HEK293T (cell line): ENCODE measurements at regions not wholly inside any gene's neighbourhood (a gene's known extent, or its start where the extent isn't known, plus 50 kb on each side); places are given as distances from the start of the nearest gene placed in this dataset.

ENCODE experiments used
- CTCF ChIA-PET: fragments of 350-600 bp; formaldehyde crosslinking; extraction: SDS; loops from one replicate; lab custom pipeline; 2021; ENCODE audit warnings: antibody characterized with exemption, inconsistent platforms; lab: Yijun Ruan, JAX
- POLR2A ChIA-PET: fragments of 350-600 bp; formaldehyde crosslinking; extraction: SDS; loops from one replicate; lab custom pipeline; 2020; ENCODE audit warnings: antibody characterized with exemption, inconsistent platforms; lab: Yijun Ruan, JAX
- DNase-seq: peaks from one replicate; pipeline ENCODE4 v3.0.0; 2012; ENCODE audit warnings: mixed read lengths; ENCODE audit errors: extremely low spot score
- ARNT ChIP-seq: fragments of 450-650 bp; IDR thresholded peaks from 2 replicates; pipeline ENCODE4 v1.6.1; 2017; ENCODE audit warnings: mild to moderate bottlenecking
- BHLHE40 ChIP-seq: fragments of 450-650 bp; IDR thresholded peaks from 2 replicates; pipeline ENCODE4 v1.6.1; 2016; ENCODE audit warnings: mild to moderate bottlenecking, moderate library complexity, borderline replicate concordance
- CTBP1 ChIP-seq: fragments of 450-650 bp; IDR thresholded peaks from 2 replicates; pipeline ENCODE4 v1.6.1; 2016; ENCODE audit warnings: borderline replicate concordance
- ELF4 ChIP-seq: fragments of 450-650 bp; IDR thresholded peaks from 2 replicates; pipeline ENCODE4 v1.6.1; 2017; ENCODE audit warnings: antibody characterized with exemption
- FOXA1 ChIP-seq: fragments of 450-650 bp; IDR thresholded peaks from 2 replicates; pipeline ENCODE4 v1.6.1; 2016; ENCODE audit warnings: mild to moderate bottlenecking
- FOXK2 ChIP-seq: fragments of 450-650 bp; IDR thresholded peaks from 2 replicates; pipeline ENCODE4 v1.6.1; 2016; ENCODE audit warnings: mild to moderate bottlenecking
- FOXM1 ChIP-seq: fragments of 450-650 bp; IDR thresholded peaks from 2 replicates; pipeline ENCODE4 v1.6.1; 2017; ENCODE audit warnings: mild to moderate bottlenecking, borderline replicate concordance
- HDGF ChIP-seq: fragments of 450-650 bp; IDR thresholded peaks from 2 replicates; pipeline ENCODE4 v1.6.1; 2017; ENCODE audit warnings: antibody characterized with exemption, borderline replicate concordance
- L3MBTL2 ChIP-seq: fragments of 450-650 bp; conservative IDR thresholded peaks from 2 replicates; pipeline ENCODE4 v1.6.1; 2016; ENCODE audit warnings: mild to moderate bottlenecking
- LEF1 ChIP-seq: fragments of 450-650 bp; IDR thresholded peaks from 2 replicates; pipeline ENCODE4 v1.6.1; 2017; ENCODE audit warnings: mild to moderate bottlenecking, borderline replicate concordance
- NFRKB ChIP-seq: fragments of 450-650 bp; IDR thresholded peaks from 2 replicates; pipeline ENCODE4 v1.6.1; 2016; ENCODE audit warnings: mild to moderate bottlenecking, moderate library complexity
- PKNOX1 ChIP-seq: fragments of 450-650 bp; IDR thresholded peaks from 2 replicates; pipeline ENCODE4 v1.6.1; 2016
- SP1 ChIP-seq: fragments of 450-650 bp; IDR thresholded peaks from 2 replicates; pipeline ENCODE4 v1.6.1; 2017
- SUZ12 ChIP-seq: fragments of 450-650 bp; IDR thresholded peaks from 2 replicates; pipeline ENCODE4 v1.6.1; 2016; ENCODE audit warnings: mild to moderate bottlenecking
- TARDBP ChIP-seq: fragments of 450-650 bp; IDR thresholded peaks from 2 replicates; pipeline ENCODE4 v1.6.1; 2016
- ZNF384 ChIP-seq: fragments of 450-650 bp; IDR thresholded peaks from 2 replicates; pipeline ENCODE4 v1.6.1; 2016

- ChIA-PET POLR2A (no interaction called here), CTCF (no interaction called here)
- DNase-seq, result no peak
- no peak for TF ChIP-seq TARDBP
- TF ChIP-seq NFRKB, result no peak
- no peak for TF ChIP-seq LEF1
- no peak for TF ChIP-seq FOXM1
- no peak for TF ChIP-seq SP1
- no peak for TF ChIP-seq BHLHE40
- TF ChIP-seq ELF4, result no peak
- no peak for TF ChIP-seq L3MBTL2
- TF ChIP-seq CTBP1, result no peak
- TF ChIP-seq ARNT, result no peak
- TF ChIP-seq ZNF384, result no peak
- no peak for TF ChIP-seq FOXK2
- no peak for TF ChIP-seq SUZ12
- no peak for TF ChIP-seq PKNOX1
- no peak for TF ChIP-seq FOXA1
- TF ChIP-seq HDGF, result no peak
Measured at GRCh38 chr2:88859461-88859860, 168.0 kb downstream of the RPIA start.

GRCh38 chr2:88860421-88861075 lies 169.1 kb downstream of the RPIA start:
- POLR2A ChIA-PET, result no interaction called here
- no peak for DNase-seq
- TF ChIP-seq FOXA1 (no peak), PKNOX1 (no peak), SP1 (no peak), LEF1 (no peak), SUZ12 (no peak), HDGF (no peak), TARDBP (no peak), BHLHE40 (no peak), FOXM1 (no peak), CTBP1 (no peak), FOXK2 (no peak), NFRKB (no peak), ZNF384 (no peak), ARNT (no peak), L3MBTL2 (no peak), ELF4 (no peak)
- CTCF ChIA-PET, result interaction anchor here (0.7 kb wide), 1 partner anchor 411 kb away, joined by 4 read pairs; no protein-coding TSS in a partner anchor

- POLR2A ChIA-PET, result no interaction called here
- CTCF ChIA-PET, result interaction anchor here (0.7 kb wide), 1 partner anchor 150 kb away, joined by 3 read pairs; no protein-coding TSS in a partner anchor
- TF ChIP-seq NFRKB (no peak), SUZ12 (no peak), TARDBP (no peak), HDGF (no peak), LEF1 (no peak), SP1 (no peak), FOXA1 (no peak), ELF4 (no peak), PKNOX1 (no peak), ARNT (no peak), L3MBTL2 (no peak), FOXM1 (no peak), BHLHE40 (no peak), FOXK2 (no peak), CTBP1 (no peak), ZNF384 (no peak)
- no peak for DNase-seq
Measured at GRCh38 chr2:88865801-88866371, 174.4 kb downstream of the RPIA start.

- POLR2A ChIA-PET, result no interaction called here
- no peak for DNase-seq
- TF ChIP-seq SP1, result no peak
- TF ChIP-seq SUZ12, result no peak
- no peak for TF ChIP-seq PKNOX1
- no peak for TF ChIP-seq CTBP1
- TF ChIP-seq BHLHE40, result no peak
- TF ChIP-seq ZNF384, result no peak
- TF ChIP-seq FOXA1, result no peak
- no peak for TF ChIP-seq FOXK2
- no peak for TF ChIP-seq L3MBTL2
- no peak for TF ChIP-seq NFRKB
- no peak for TF ChIP-seq TARDBP
- no peak for TF ChIP-seq FOXM1
- TF ChIP-seq ELF4, result no peak
- TF ChIP-seq HDGF, result no peak
- CTCF ChIA-PET, result no interaction called here
Measured at GRCh38 chr2:88866756-88867155, 175.3 kb downstream of the RPIA start.

GRCh38 chr2:88868861-88869260 lies 177.4 kb downstream of the RPIA start:
- POLR2A ChIA-PET, result no interaction called here
- TF ChIP-seq LEF1 (no peak), FOXK2 (no peak), FOXM1 (no peak), FOXA1 (no peak), ELF4 (no peak), SUZ12 (no peak), ZNF384 (no peak), PKNOX1 (no peak), TARDBP (no peak), ARNT (no peak), BHLHE40 (no peak), HDGF (no peak), L3MBTL2 (no peak), SP1 (no peak), CTBP1 (no peak), NFRKB (no peak)
- DNase-seq, result no peak
- CTCF ChIA-PET, result interaction anchor here (1.5 kb wide), 1 partner anchor 11 kb away, joined by 3 read pairs; no protein-coding TSS in a partner anchor
